ENCODE measurements at regions not wholly inside any gene's neighbourhood (a gene's known extent, or its start where the extent isn't known, plus 50 kb on each side); places are given as distances from the start of the nearest gene placed in this dataset.

- Histone ChIP-seq H4K20me1 (ENCODE audit: insufficient read depth) (no peaks in the 10 kb centered on the region), H3K4me1 (replicated peaks; ENCODE audit: insufficient read depth) (no peaks in the 10 kb centered on the region), H3K27ac (no peak overlapping the region), H2AFZ (no peak overlapping the region), H3K4me3 (no peak overlapping the region), H3K9me3 (ENCODE audit: insufficient read depth, low read depth) (no peaks in the 10 kb centered on the region; the same call in 1 of the 2 replicates), H3K9me2 (ENCODE audit: insufficient read depth) (no peaks in the 10 kb centered on the region), H3K79me2 (ENCODE audit: low read depth) (no peaks in the 10 kb centered on the region), H3K36me3 (ENCODE audit: low read depth) (no peaks in the 10 kb centered on the region), H3F3A (ENCODE audit: insufficient read depth, low read depth) (no peaks in the 10 kb centered on the region), H3K4me2 (no peak overlapping the region), H3K27me3 (ENCODE audit: insufficient read depth, low read depth) (no peaks in the 10 kb centered on the region)
- ChIA-PET CTCF (no interaction called here), POLR2A (ENCODE audit: unreplicated experiment) (no interaction called here)
- no TSS peak for BruUV-seq (replicated peaks)
- TF ChIP-seq EZH2 (IDR thresholded peaks at IDR 0.05; ENCODE audit: low read depth) (no peak), CTCF (conservative IDR thresholded peaks at IDR 0.05) (no peak)
- intact Hi-C loops (cut with micrococcal nuclease; ENCODE audit: unreplicated experiment): no loop called here
- no peak for DNase-seq
Measured at GRCh38 chr9:87006956-87007355, 59.6 kb upstream of the GAS1 start.

- H3K4me1 ChIP-seq (replicated peaks; ENCODE audit: insufficient read depth): no peaks in the 10 kb centered on the region
- H4K20me1 ChIP-seq (ENCODE audit: insufficient read depth): no peaks in the 10 kb centered on the region
- no peaks in the 10 kb centered on the region for H3K27me3 ChIP-seq (ENCODE audit: insufficient read depth, low read depth)
- no peaks in the 10 kb centered on the region for H3K79me2 ChIP-seq (ENCODE audit: low read depth)
- H3F3A ChIP-seq (ENCODE audit: insufficient read depth, low read depth): no peaks in the 10 kb centered on the region
- H3K36me3 ChIP-seq (ENCODE audit: low read depth): no peaks in the 10 kb centered on the region
- H3K4me2 ChIP-seq: no peak overlapping the region
- ChIA-PET CTCF (no interaction called here), POLR2A (ENCODE audit: unreplicated experiment) (no interaction called here)
- DNase-seq: no peak
- H3K9me3 ChIP-seq (ENCODE audit: insufficient read depth, low read depth): no peaks in the 10 kb centered on the region; the same call in 1 of the 2 replicates
- no peak overlapping the region for H2AFZ ChIP-seq
- H3K4me3 ChIP-seq: no peak overlapping the region
- no TSS peak for BruUV-seq (replicated peaks)
- H3K27ac ChIP-seq: no peak overlapping the region
- intact Hi-C loops (cut with micrococcal nuclease; ENCODE audit: unreplicated experiment): no loop called here
- no peaks in the 10 kb centered on the region for H3K9me2 ChIP-seq (ENCODE audit: insufficient read depth)
- TF ChIP-seq EZH2 (IDR thresholded peaks at IDR 0.05; ENCODE audit: low read depth) (no peak), CTCF (conservative IDR thresholded peaks at IDR 0.05) (no peak)
Measured at GRCh38 chr9:87007711-87008366, 60.5 kb upstream of the GAS1 start.

- Histone ChIP-seq H3K4me1 (replicated peaks; ENCODE audit: insufficient read depth) (no peaks in the 10 kb centered on the region), H3K27me3 (ENCODE audit: insufficient read depth, low read depth) (no peaks in the 10 kb centered on the region), H3K9me3 (ENCODE audit: insufficient read depth, low read depth) (no peaks in the 10 kb centered on the region), H3K4me3 (no peak overlapping the region), H3K79me2 (ENCODE audit: low read depth) (no peaks in the 10 kb centered on the region), H3K9me2 (ENCODE audit: insufficient read depth) (no peaks in the 10 kb centered on the region), H3K27ac (no peak overlapping the region), H3K36me3 (ENCODE audit: low read depth) (no peaks in the 10 kb centered on the region), H3K4me2 (no peak overlapping the region), H3F3A (ENCODE audit: insufficient read depth, low read depth) (no peaks in the 10 kb centered on the region), H2AFZ (no peak overlapping the region), H4K20me1 (ENCODE audit: insufficient read depth) (no peaks in the 10 kb centered on the region)
- CTCF ChIA-PET: no interaction called here
- intact Hi-C loops (cut with micrococcal nuclease; ENCODE audit: unreplicated experiment): no loop called here
- no peak for DNase-seq
- TF ChIP-seq EZH2 (IDR thresholded peaks at IDR 0.05; ENCODE audit: low read depth): no peak
- no peak for TF ChIP-seq CTCF (conservative IDR thresholded peaks at IDR 0.05)
- POLR2A ChIA-PET (ENCODE audit: unreplicated experiment): no interaction called here
- no TSS peak for BruUV-seq (replicated peaks)
Measured at GRCh38 chr9:87008667-87009066, 61.4 kb upstream of the GAS1 start.
